HG02763 (cell line): ENCODE measurements at regions not wholly inside any gene's neighbourhood (a gene's known extent, or its start where the extent isn't known, plus 50 kb on each side); places are given as distances from the start of the nearest gene placed in this dataset.

Experiments
- ATAC-seq: cut with Tn5 transposase; IDR thresholded peaks from one replicate; pipeline ENCODE4 v1.9.1; 2021; ENCODE audit warnings: mild to moderate bottlenecking, moderate library complexity; ENCODE audit not compliant: unreplicated experiment

GRCh38 chr3:24963762-24964625 lies 464.1 kb upstream of the RARB start:
- ATAC-seq, result no peak

- ATAC-seq, result no peak
These were observed 462.2 kb upstream of the RARB start for GRCh38 chr3:24965706-24966385.

- ATAC-seq, result no peak
These were observed 460.0 kb upstream of the RARB start for GRCh38 chr3:24968036-24968435.

GRCh38 chr3:24972491-24972890 lies 455.6 kb upstream of the RARB start:
- no peak for ATAC-seq

- ATAC-seq, result no peak
These were observed 446.8 kb upstream of the RARB start for GRCh38 chr3:24981309-24981708.

GRCh38 chr3:24981924-24982323 lies 446.1 kb upstream of the RARB start:
- ATAC-seq, result no peak

GRCh38 chr3:24985668-24986067 lies 442.4 kb upstream of the RARB start:
- no peak for ATAC-seq

GRCh38 chr3:24986612-24987011 lies 441.5 kb upstream of the RARB start:
- no peak for ATAC-seq

GRCh38 chr3:24999357-24999756 lies 428.7 kb upstream of the RARB start:
- no peak for ATAC-seq

GRCh38 chr3:25000971-25001591 lies 427.0 kb upstream of the RARB start:
- ATAC-seq, result no peak

GRCh38 chr3:25002052-25002451 lies 426.0 kb upstream of the RARB start:
- ATAC-seq, result no peak

GRCh38 chr3:25007974-25008658 lies 419.9 kb upstream of the RARB start:
- ATAC-seq, result peak; percentile 98

GRCh38 chr3:25009665-25010064 lies 418.4 kb upstream of the RARB start:
- no peak for ATAC-seq

- no peak for ATAC-seq
These were observed 412.5 kb upstream of the RARB start for GRCh38 chr3:25015599-25015998.

GRCh38 chr3:25018909-25019308 lies 409.2 kb upstream of the RARB start:
- no peak for ATAC-seq

- no peak for ATAC-seq
These were observed 408.6 kb upstream of the RARB start for GRCh38 chr3:25019506-25019905.

GRCh38 chr3:25021816-25022215 lies 406.2 kb upstream of the RARB start:
- ATAC-seq, result no peak

GRCh38 chr3:25023876-25024275 lies 404.2 kb upstream of the RARB start:
- ATAC-seq, result no peak

GRCh38 chr3:25025236-25025635 lies 402.8 kb upstream of the RARB start:
- ATAC-seq, result no peak

- ATAC-seq, result no peak
These were observed 400.4 kb upstream of the RARB start for GRCh38 chr3:25027650-25028049.

- ATAC-seq, result no peak
These were observed 398.2 kb upstream of the RARB start for GRCh38 chr3:25029820-25030219.
